ENCODE measurements at regions not wholly inside any gene's neighbourhood (a gene's known extent, or its start where the extent isn't known, plus 50 kb on each side); places are given as distances from the start of the nearest gene placed in this dataset.

DNA sequence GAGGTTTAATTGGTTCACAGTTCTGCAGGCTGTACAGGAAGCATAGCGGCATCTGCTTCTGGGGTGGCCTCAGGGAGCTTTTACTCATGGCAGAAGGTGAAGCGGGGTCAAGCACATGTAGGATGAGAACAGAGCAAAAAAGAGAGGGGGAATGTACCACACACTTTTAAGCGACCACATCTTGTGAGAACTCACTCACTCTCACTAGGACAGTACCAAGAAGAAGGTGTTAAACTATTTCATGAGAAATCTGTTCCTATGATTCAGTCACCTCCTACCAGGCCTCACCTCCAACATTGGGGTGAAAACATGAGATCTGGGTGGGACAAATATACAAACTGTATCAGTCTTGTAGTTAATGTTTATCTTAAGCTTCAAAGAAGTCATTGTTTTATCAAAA is 174.7 kb downstream of the GNAI1 start:
- no peak for TF ChIP-seq POLR2A (IDR thresholded peaks at IDR 0.05)
- TF ChIP-seq, protein P1, sequence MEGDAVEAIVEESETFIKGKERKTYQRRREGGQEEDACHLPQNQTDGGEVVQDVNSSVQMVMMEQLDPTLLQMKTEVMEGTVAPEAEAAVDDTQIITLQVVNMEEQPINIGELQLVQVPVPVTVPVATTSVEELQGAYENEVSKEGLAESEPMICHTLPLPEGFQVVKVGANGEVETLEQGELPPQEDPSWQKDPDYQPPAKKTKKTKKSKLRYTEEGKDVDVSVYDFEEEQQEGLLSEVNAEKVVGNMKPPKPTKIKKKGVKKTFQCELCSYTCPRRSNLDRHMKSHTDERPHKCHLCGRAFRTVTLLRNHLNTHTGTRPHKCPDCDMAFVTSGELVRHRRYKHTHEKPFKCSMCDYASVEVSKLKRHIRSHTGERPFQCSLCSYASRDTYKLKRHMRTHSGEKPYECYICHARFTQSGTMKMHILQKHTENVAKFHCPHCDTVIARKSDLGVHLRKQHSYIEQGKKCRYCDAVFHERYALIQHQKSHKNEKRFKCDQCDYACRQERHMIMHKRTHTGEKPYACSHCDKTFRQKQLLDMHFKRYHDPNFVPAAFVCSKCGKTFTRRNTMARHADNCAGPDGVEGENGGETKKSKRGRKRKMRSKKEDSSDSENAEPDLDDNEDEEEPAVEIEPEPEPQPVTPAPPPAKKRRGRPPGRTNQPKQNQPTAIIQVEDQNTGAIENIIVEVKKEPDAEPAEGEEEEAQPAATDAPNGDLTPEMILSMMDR (IDR thresholded peaks at IDR 0.05 in 4 of 5, conservative IDR thresholded peaks at IDR 0.05 in 1 of 5) = no peak

All from gastrocnemius medialis (tissue), 4 donors.